ENCODE measurements at regions not wholly inside any gene's neighbourhood (a gene's known extent, or its start where the extent isn't known, plus 50 kb on each side); places are given as distances from the start of the nearest gene placed in this dataset.
"Not testable (repeated sequence)": the region's sequence is repeated elsewhere in the genome, so short reads cannot be mapped to it uniquely, and the experiment has no call there.

- no peak for DNase-seq (ENCODE audit: low spot score)
These were observed 157.9 kb downstream of the ZNF664 start for GRCh38 chr12:124130691-124131591.

GRCh38 chr12:124131659-124132058 lies 158.6 kb downstream of the ZNF664 start:
- DNase-seq (ENCODE audit: low spot score) = no peak

- no peak for DNase-seq (ENCODE audit: low spot score)
These were observed 159.5 kb downstream of the ZNF664 start for GRCh38 chr12:124132530-124132929.

GRCh38 chr12:124136796-124137195 lies 158.1 kb upstream of the RFLNA start:
- no peak for DNase-seq (ENCODE audit: low spot score)

- no peak for DNase-seq (ENCODE audit: low spot score)
These were observed 153.9 kb upstream of the RFLNA start for GRCh38 chr12:124140944-124141486.

- not testable (repeated sequence) for DNase-seq (ENCODE audit: low spot score)
These were observed 153.3 kb upstream of the RFLNA start for GRCh38 chr12:124141611-124142010.

- DNase-seq (ENCODE audit: low spot score) = no peak
These were observed 152.4 kb upstream of the RFLNA start for GRCh38 chr12:124142395-124143035.

- no peak for DNase-seq (ENCODE audit: low spot score)
These were observed 151.2 kb upstream of the RFLNA start for GRCh38 chr12:124143726-124144125.

GRCh38 chr12:124144531-124145194 lies 150.2 kb upstream of the RFLNA start:
- DNase-seq (ENCODE audit: low spot score) = no peak

GRCh38 chr12:124147027-124147426 lies 147.9 kb upstream of the RFLNA start:
- no peak for DNase-seq (ENCODE audit: low spot score)

GRCh38 chr12:124147575-124147974 lies 147.3 kb upstream of the RFLNA start:
- no peak for DNase-seq (ENCODE audit: low spot score)

- no peak for DNase-seq (ENCODE audit: low spot score)
These were observed 146.2 kb upstream of the RFLNA start for GRCh38 chr12:124148481-124149273.

- DNase-seq (ENCODE audit: low spot score) = no peak
These were observed 145.6 kb upstream of the RFLNA start for GRCh38 chr12:124149287-124149686.

GRCh38 chr12:124150168-124150567 lies 144.7 kb upstream of the RFLNA start:
- DNase-seq (ENCODE audit: low spot score) = no peak

- DNase-seq (ENCODE audit: low spot score) = no peak
These were observed 143.3 kb upstream of the RFLNA start for GRCh38 chr12:124151583-124151982.

GRCh38 chr12:124152731-124153130 lies 142.2 kb upstream of the RFLNA start:
- DNase-seq (ENCODE audit: low spot score) = no peak

GRCh38 chr12:124153392-124153791 lies 141.5 kb upstream of the RFLNA start:
- DNase-seq (ENCODE audit: low spot score) = no peak

GRCh38 chr12:124157406-124157805 lies 137.5 kb upstream of the RFLNA start:
- DNase-seq (ENCODE audit: low spot score) = no peak

GRCh38 chr12:124159655-124160054 lies 135.2 kb upstream of the RFLNA start:
- DNase-seq (ENCODE audit: low spot score) = no peak

GRCh38 chr12:124160097-124160756 lies 134.7 kb upstream of the RFLNA start:
- DNase-seq (ENCODE audit: low spot score) = no peak

GRCh38 chr12:124161402-124161801 lies 133.5 kb upstream of the RFLNA start:
- DNase-seq (ENCODE audit: low spot score) = not testable (repeated sequence)
